SK-N-SH (cell line): ENCODE measurements at regions not wholly inside any gene's neighbourhood (a gene's known extent, or its start where the extent isn't known, plus 50 kb on each side); places are given as distances from the start of the nearest gene placed in this dataset.

ENCODE experiments used
- PBX3 ChIP-seq: IDR thresholded peaks from 2 replicates; pipeline ENCODE4; 2012
- RCOR1 ChIP-seq: fragments of 150-350 bp; IDR thresholded peaks from 2 replicates; pipeline ENCODE4 v1.6.1; 2017; ENCODE audit warnings: antibody characterized with exemption, low read length
- ZBTB33 ChIP-seq: IDR thresholded peaks from 2 replicates; pipeline ENCODE4 v1.4.0; 2012; ENCODE audit warnings: low read depth, borderline replicate concordance

GRCh38 chr6:164998297-164998696, 311.1 kb downstream of the C6orf118 start:
- TF ChIP-seq RCOR1 (no peak), PBX3 (no peak), ZBTB33 (no peak)
